Activated CD4-positive, CD25-positive, alpha-beta regulatory T cell treated with anti-CD3 and anti-CD28 coated beads, Interleukin-2, amount 50 U/mL, for 24 hours (primary cell): ENCODE measurements at regions not wholly inside any gene's neighbourhood (a gene's known extent, or its start where the extent isn't known, plus 50 kb on each side); places are given as distances from the start of the nearest gene placed in this dataset.

Experiments used
- ATAC-seq, 2 donors: fragments of 150-1000 bp; cut with Tn5 transposase; one replicate each; pipeline ENCODE4 v1.10.0; 2021; ENCODE audit warnings: mild to moderate bottlenecking in 1 of 2, moderate library complexity in 1 of 2

DNA sequence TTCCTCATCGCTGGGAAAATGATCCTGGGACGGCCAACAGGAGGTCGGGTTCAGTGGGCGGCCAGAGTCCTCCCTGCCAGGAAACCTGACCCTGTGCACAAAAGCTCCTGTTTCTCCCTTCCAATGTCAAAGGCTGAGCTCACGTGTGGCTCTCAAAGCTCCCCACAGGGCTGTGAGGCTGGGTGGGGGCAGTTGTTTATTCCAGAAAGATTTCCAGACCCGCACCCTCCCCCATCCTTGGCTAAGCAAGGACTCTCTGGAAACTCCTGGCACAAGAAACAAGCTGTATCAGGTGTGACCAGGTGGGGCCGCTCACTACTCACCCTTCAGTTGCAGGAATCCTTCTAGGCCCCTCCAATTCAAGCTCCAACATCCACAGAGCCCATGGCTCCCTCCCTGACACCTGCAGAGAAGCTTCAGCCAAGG lies 131.9 kb downstream of the SHANK2 start:
- no peak for ATAC-seq

DNA sequence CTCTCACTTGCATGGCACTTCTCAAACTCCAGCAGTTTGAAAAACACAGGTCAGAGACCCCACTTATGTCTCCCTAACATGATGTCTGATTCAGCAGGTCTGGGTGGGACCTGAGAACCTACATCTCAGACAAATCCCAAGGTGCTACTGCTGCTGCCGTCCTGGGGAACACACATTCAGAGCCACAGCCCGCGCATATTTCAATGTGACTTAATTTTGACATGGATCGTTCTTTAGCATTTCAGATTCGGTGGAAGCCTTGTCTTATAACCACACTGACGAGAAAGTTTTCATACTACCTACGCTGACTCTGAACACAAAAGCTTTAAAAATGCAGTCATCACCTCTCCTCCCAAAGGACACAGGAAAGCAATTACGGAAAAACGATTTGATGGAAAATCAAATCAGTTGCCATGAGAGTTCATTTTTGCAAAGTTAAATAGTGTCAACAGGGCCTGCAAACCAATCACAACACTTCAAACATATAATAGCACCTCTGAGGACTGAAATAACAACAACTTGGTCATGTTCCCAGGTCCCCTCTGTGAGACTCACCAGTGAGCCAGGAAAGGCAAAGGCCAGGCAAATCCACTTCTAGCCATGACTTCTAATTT lies 132.6 kb downstream of the SHANK2 start:
- no peak for ATAC-seq

DNA sequence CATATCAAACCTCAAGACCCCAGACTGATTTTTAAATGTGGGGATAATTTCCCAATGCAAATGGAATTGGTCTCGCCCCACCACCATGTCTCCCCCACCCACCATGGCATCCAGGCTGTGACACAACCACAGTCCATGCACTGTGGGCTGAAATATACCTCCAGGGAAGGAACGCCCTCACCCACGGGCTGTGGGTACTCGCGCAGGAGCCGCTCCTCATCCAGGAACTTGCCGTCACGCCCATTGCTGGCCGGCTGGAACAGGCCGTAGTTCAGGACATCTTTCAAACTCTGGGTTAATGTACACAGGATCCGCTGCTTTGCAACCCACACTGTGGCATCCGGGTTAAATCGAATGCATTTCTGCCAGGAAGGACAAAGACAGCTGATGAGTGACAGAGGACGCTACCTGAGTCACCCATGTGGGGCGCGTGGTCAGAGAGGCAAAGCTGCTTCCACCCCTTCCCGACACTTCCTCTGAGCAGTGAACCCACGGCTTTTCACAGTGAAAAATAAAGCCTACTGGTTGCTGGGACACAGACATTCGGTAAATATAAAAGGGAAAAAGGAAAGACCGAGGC lies 133.6 kb downstream of the SHANK2 start:
- ATAC-seq: no peak

DNA sequence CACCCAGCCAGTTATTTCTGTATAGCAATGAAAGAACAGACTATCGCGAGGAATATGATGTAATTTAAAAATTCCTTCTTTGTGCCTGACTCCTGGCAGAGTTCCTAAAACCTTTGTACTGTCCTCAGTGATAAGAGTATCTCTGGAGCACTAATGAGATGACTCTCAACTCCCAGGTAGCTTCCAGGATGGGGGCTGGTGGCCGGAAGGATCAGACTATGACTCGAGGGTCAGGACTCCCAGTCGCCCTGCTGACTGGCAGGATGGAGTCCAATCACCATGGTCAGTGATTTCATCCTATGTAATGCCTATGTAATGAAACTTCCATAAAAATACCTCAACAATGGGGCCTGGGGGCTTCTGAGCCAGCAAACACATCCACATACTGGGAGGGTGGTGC lies 135.1 kb downstream of the SHANK2 start:
- no peak for ATAC-seq

DNA sequence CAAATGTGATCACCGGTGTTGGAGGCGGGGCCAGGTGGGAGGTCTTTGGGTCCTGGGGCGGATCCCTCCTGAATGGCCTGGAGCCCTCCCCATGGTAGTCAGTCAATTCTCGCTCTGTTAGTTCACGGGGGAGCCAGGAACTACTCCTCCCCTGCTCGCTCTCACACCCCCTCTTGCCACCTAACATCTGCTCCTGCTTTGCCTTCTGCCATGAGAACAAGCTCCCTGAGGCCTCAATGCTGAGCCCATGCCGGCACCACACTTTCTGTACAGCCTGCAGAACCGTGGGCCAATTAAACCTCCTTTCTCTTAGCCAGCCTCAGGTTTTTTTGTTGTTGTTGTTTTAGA lies 135.7 kb downstream of the SHANK2 start:
- ATAC-seq: no peak

DNA sequence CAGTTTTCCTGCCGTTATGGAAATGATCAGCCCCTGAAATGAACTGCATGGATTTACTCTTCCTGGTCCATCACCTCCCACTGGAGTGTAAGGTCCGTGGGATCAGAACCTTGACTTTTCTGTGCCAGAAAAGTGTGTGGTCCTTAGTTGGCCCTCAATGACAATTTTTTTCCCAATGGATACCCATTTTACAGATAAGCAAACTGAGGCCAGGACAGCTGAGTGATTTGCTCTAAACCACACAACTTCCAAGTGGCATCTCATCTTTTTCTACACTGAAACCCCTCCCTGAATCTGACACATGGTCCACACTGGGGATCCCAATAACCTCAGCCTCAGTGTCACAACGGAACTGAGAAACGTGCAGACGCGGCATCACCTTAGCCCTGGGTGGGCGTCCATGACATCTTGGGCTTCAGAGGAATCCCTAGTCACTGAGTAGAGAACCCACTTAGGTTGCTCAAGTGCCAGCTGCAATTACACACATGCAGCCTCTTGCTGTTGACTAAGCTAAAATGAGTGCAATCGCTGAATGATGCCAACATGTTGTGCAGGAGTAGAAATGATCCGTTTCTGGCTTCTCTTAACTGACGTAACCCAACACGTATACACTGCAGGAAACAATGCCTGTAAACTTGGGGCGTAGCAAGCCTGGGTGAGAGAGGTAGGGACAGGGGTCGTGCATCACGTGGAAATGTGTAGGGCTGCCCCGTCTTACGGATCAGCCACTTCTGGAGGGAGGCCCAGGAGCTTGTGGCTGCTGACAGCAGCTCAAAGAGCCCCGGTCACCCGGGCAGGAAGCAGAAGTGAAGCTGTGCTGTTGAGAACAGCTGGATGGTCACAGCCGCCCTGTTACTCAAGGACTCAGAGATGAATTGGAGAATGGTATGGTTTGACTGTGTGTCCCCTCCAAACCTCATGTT lies 136.3 kb downstream of the SHANK2 start:
- ATAC-seq: no peak

DNA sequence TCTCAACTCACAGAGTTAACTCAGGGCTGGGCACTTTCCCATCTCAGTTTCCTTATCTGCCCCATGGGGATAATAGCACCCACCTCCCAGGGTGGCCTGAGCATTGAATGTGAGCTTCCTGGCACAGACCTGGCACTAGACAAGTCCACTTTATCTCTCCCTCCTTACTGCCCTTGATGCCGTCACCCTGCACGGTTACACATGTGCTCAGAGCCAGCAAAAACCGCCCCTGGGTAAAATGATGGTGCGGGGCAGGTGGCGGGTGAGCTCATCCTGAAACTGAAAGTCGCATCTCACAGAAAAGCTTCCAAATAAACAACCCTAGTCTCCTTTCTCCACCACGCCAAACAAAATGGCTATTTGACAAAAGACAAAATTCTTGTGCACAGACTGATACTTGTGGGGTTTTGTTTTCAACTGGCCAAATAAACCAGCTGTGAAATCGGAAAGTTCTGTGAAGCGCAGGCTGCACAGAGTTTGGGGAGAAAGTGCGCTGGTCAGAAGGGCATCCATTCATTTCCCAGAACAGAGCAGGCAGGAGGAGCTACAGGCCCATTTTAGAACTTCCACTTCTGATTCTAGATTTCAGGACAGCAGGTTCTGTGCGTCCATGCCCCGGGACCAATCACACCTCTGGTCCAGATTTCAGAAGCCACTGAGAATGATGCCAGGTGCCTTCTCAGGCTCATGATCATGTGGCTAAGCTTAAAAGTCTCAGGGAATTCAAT lies 138.1 kb downstream of the SHANK2 start:
- no peak for ATAC-seq

DNA sequence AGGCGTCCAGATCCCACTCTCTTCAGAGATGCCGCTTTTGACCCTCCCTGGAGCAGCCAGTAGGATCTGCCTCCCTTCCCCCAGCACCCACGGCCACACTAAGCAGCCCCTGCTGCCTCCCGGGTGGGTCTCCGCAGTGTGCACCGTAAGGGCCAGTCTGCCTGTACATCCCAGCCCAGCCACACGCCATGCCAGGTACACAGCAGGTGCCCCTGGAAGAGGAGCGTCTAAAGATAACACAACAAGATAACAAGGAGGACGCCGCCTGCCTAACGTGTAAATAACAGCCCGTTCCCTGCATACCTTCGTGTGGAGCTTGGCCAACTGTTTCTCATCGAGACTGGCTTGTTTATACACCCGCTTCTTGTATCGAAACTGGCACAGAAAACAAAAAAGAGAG lies 139.4 kb downstream of the SHANK2 start:
- ATAC-seq: no peak

DNA sequence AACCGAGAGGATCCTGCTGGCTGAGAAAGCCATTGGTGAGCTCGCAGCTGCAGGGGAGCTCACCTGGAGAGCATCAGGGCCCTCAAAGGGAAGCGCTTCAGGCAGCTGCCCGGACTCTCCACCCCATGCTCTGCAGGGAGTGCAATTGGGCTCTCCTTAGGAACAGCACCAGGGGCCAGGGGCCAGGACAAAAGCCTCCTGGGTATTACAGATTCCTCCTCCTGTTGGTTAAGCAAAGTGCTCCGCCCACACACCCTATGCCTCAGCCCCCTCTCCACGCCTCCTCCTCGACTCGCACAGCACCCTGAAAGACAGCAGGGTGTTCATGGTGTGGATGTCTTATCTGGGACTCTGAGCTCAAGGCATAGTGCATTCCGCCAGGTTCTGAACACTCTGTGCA lies 139.9 kb downstream of the SHANK2 start:
- ATAC-seq: no peak

DNA sequence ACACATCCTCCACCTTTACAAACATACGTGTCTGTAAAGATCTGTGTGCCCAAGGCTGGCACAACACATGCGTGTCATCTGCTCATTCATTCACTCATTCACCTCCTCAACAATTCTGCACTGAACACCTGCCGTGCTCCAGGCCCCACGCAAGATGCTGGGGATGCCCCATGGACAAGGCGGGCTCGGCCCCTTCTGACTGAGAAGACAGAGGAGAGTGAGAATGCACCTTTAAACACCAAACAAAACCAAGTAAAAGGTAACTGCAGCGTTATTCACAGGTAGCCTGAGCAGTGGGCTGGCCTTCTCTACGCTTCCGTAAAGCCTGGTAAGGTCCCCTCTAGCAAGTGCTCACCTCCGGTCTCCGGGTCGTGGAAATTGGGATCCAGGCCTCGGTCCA lies 142.8 kb downstream of the SHANK2 start:
- ATAC-seq: no peak

DNA sequence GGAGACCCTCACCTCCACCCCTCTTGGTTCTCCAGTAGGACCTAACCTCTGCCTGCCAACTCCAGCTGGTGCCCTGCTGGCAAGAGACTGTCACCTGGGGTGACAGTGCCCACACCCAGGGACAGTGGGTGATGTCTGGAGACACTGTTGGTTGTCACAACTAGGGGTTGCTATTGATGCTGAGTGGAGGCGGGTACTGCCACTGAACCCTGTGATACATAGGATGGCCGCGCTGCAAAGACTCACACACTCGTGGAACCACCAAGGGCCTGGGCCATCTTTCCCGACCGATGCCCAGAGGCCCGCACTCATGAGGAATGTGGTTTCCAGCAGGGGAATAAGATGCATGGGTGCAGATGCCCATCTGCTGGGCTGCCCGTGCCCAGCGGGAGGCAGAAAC lies 143.2 kb downstream of the SHANK2 start:
- ATAC-seq: no peak

DNA sequence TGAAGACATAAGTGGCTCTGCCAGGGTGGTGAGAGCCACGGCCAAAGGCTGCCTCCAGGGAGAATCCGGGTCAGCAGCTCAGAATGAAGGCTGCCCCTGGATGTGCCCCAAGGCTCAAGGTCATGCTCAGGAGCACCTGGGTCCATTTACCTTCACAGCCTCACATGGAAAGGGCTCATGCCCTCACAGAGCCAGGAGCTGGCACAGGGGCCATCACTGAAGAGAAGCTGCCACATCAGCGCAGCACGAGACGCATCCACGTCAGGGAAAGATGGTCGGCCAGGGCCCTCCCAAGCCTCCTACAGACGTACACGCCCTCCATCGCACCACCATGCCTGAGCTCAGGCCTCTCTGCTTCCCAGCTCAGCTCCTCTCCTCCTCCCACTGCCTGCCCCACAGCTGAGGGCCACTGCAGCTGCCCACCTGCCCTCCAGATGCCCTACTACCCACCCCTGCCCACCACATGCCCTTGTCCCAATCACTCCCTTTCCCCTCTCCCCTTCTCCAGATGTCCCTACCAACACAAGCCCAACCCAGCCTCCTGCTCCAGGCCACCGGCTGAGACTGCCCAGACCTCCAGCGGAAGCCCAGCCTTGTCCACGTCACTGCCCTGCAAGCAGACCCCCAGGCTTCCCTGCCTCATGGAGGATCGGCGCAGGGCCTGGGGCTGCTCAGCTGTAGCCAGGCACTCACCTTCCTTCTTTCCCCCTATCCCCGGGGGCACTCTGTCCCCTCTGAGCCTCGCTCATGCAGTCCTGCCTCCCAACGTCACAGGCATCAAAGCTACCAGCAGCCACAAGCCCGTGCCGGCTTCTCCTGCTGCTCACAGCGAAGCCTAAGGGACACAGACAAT lies 144.1 kb downstream of the SHANK2 start:
- ATAC-seq: no peak

DNA sequence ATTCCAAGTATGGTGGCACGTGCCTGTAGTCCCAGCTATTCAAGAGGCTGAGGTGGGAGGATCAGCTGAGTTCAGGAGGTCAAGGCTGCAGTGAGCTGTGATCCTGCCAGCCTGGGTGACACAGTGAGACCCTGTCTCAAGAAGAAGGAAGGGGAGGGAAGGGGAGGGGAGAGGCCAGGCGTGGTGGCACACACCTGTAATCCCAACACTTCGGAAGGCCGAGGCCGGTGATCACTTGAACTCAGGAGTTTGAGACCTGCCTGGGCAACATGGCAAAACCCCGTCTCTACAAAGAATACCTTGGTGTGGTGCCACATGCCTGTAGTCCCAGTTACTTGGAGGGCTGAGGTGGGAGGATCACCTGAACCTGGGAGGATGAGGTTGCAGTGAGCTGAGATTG lies 145.7 kb downstream of the SHANK2 start:
- no peak for ATAC-seq

DNA sequence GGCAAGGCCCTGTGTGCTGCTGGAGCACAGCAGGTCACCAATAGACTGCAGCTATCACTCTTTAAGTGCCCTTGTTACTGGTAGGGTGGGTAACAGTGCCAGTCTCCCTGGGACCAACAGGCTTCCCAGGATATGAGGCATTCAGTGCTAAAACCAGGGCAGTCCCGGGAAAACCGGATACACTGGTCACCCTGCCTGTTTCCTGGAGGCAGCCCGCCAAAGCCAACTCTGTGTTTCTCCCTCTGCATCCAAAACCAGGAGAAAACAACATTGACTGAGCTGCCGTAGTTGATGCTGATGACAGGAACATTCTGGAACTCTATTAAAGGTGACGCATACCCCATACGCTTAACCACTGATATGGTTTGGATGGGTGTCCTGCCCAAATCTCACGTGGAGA lies 149.1 kb downstream of the SHANK2 start:
- ATAC-seq: no peak

DNA sequence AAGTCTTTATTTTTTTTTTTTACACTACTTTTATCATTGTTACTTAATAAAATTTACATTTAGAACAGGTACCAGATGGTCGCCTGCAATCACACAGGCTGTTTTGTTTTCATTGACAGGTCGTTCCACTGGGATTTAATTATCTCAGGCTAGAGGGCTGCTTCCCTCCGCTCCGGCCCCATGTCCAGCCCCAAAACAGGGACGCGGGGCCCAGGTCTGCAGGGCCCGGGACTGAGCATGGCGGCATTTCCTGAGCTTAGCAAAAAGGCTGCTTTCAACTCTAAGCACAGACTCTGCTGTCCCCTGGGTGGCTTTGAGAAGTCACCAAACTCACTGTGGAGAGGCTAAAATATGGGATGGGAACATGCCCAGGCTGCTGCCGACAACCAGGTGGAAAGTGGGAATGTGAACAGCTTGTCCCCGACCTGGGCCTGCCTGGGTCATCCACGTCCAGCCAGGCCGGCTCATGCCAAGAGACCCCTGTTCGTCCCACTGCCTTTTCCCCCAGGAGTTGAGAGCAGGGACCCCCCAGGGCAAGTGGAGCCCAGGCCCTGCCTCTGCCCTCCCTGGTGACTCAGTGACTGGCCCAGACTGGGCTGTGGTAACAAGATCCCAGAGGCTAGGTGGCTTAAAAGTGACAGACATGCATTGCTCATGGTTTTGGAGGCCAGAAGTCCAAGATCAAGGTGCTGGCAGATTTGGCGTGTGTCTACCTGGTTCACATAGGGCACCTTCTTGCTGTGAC lies 150.0 kb downstream of the SHANK2 start:
- ATAC-seq: no peak

DNA sequence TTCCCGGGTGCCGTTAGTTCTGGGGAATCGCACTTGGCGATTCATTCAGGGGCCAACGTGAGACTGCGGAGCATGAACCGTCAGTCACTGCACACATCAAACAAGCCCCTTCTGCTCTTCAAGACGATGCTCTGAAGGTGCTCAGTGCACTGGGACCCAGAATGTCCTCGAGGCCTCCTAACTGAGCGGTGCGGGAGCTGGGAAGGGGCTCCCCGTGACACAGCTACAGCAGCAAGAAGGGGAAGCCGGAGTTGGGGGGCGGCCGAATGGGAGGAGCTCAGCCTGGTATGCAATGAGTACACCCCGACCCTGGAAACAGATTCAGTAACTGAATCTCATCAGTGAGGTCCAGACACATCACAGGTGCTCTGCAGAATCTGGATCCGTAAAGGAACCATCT lies 150.8 kb downstream of the SHANK2 start:
- no peak for ATAC-seq

DNA sequence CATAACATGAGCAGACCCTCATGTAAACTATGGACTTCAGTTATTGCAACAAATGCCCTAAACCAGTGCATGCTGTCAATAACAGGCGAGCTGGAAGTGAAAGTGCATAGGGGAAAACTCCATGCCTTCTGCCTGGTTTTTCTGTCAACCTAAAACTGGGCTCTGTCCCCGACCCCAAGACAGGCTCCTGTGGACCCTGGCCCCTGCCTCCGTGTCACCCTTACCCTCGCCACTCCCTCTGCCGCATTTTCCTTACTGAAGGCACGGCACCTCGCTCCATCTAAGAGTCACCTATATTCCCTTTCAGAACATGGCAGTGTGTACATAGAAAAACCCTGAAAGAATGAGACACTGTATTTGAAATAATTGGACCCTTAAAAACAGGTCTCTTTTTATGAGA lies 151.3 kb downstream of the SHANK2 start:
- ATAC-seq: no peak

DNA sequence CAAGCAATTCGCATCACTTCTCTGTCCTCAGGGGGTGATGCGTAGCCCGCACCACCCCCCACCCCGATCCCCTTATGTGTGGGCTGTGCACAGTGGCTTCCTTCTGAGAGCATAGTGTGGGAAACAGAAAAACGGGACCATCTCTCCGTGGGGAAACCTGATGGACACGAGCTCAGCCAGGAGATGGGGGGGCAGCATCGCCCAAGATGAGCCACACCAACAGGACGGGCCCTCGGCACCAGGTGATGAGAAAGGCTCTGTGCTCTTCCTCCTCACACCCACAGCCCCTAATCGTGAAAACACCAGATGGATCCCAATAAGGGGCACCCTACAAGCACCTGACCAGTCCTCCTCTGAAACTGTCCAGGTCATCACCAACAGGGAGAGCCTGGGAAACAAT lies 153.6 kb downstream of the SHANK2 start:
- no peak for ATAC-seq

DNA sequence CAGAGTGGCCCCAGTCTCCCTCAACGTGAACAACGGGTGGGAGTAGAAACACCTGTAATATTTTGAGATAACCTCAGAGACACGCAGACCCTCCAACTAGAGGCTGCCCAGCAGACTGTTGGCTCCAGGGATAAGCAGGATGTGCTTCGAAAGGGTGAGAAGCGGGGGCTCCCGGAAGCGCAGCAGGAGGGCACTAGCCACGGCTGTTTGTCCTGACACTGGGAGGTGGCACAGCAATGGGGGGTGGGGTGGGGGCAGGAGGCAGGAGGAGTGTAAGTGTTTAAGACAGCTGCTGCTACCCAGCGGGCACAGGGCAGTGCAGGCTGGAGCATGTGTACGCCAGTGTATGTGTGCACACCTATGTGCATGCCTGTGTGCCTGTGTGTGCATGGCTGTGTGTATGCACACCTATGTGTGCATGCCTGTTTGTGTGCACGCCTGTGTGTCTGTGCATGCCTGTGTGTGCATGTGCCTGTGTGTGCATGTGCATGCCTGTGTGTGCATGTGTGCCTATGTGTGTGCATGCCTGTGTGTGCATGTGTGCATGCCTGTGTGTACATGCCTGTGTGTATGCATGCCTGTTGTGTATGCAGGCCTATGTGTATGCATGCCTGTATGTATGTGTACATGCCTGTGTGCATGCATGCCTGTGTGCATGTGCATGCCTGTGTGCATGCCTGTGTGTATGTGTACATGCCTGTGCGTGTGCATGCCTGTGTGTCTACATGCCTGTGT lies 154.7 kb downstream of the SHANK2 start:
- ATAC-seq: no peak

DNA sequence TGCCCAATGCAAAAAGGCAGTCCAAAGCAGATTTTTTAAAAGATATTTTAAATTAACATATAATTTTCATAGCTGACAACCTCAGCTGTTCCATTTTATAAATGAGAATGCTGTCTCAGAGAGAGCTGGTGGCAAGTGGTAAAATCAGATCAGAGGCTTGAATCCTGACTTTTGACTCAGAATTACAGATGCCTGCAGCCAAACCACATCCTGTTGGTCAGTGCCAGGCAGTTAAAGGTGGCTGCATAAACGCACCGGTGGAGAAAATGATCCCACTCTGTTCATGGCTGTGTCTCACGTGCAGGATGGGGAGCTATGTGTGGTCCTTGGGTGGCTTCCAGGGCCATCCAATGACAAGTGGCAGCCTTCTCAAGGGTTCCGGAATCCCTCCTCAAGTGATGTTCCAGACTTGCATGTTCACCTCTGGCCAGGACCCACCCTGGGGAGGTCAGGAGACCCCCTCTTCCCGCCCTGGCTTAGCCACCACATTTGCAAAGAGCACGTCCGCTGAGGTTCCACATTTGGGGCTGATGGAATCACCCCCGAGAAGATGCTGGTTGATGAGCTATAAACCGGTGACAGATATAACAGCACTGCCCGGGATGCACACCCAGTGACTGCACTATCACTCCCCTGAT lies 155.5 kb downstream of the SHANK2 start:
- ATAC-seq: no peak
